VCaP (cell line): ENCODE measurements at regions not wholly inside any gene's neighbourhood (a gene's known extent, or its start where the extent isn't known, plus 50 kb on each side); places are given as distances from the start of the nearest gene placed in this dataset.
"Not testable (repeated sequence)": the region's sequence is repeated elsewhere in the genome, so short reads cannot be mapped to it uniquely, and the experiment has no call there.

Experiments used
- H3K27ac ChIP-seq: fragments of 450-650 bp; 2 replicates; pipeline ENCODE4 v1.5.1; 2017
- CTCF ChIP-seq: fragments of 450-650 bp; conservative IDR thresholded peaks from 2 replicates; pipeline ENCODE4 v1.5.1; 2017; ENCODE audit warnings: mild to moderate bottlenecking, moderate library complexity

- H3K27ac ChIP-seq: no peak overlapping the region
- TF ChIP-seq CTCF: no peak
These were observed 114.6 kb downstream of the TNFSF18 start for GRCh38 chr1:172936088-172936645.

GRCh38 chr1:172938681-172939080 lies 112.1 kb downstream of the TNFSF18 start:
- no peak overlapping the region for H3K27ac ChIP-seq
- no peak for TF ChIP-seq CTCF

DNA sequence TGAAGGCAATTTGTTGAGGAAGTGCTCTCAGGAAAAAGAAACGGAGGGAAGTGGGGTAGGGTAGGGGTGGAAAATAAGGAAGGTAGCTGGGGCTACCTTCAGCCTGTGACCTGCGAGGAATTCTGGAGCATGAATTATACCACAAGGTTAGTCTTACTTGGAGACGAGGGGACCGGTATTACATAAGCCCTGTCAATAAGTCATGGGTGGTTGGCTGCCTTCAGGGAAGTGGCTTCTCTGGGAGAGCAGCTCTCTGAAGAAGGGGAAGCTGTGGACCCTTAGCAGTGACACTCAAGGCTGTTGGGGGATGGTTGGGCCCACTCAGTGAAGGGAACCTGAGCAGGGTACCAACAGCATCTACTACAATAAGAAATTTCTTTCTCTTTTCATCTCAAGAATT lies 111.3 kb downstream of the TNFSF18 start:
- no peak overlapping the region for H3K27ac ChIP-seq
- TF ChIP-seq CTCF: no peak

DNA sequence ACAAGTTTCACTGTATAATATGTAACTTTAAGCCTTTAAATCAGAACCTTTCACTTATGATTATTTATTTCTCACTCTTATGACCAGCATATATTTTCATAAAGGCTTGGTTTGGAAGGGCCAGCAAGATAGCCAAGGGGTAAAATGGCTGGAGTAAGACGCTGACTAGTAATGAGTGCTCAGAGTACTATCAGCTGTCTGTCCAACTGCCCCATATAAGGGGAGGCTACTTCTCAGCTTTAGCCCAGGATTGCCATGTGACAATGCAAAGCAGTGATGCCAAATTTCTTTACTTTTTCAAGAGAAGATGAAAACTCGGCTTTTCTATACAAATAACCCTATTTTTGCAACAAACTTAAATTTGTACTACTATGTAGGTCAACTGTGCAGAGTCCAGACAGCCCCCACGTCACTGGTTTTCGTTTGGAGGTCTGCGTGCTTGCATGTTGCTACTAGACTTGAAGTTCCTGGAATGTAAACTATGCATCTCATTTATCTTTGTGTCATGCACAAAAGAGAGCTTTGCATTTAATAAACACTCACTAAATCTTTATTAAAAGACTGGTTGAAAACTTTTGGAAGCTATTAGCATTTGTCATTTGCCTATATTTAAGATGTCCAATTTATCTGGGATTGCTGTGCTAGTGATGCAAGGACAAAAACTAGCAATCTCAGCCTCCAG lies 110.4 kb downstream of the TNFSF18 start:
- no peak overlapping the region for H3K27ac ChIP-seq

GRCh38 chr1:172941471-172941870 lies 109.3 kb downstream of the TNFSF18 start:
- TF ChIP-seq CTCF: no peak
- no peak overlapping the region for H3K27ac ChIP-seq

More for the DNA sequence above, 110.4 kb downstream of the TNFSF18 start:
- no peak for TF ChIP-seq CTCF

DNA sequence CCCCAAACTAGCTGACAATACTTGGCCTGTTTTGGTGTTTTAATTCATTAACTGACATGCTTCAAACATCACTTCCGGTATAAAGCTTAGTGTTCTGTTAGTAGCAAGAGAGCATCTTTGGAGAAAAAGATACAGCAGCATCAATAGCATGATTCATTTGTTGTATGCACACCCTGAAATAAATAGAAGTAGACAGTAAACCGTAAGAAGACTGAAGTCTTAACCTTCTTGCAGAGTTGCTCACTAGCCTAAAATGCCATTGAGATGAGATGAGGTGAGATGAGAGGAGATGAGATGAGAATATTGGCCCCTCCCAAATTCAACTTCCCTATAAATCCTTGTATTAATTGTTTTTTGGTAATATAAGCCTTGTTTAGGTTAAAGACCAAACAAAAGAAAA lies 108.8 kb downstream of the TNFSF18 start:
- no peak overlapping the region for H3K27ac ChIP-seq

DNA sequence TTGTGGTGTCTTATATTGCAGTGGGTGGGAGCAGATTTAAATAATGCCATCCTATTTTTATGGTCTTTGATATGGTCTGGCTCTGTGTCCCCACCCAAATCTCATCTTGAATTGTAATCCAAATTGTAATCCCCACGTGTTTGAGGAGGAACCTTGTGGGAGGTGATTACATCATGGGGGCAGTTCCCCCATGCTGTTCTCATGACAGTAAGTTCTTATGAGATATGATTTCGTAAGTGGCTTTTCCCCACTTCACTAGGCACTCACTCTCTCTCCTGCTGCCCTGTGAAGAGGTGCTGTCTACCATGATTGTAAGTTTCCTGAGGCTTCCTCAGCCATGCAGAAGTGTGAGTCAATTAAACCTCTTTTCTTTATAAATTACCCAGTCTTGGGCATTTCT lies 107.6 kb downstream of the TNFSF18 start:
- H3K27ac ChIP-seq: not testable (repeated sequence)

More for the DNA sequence above, 108.8 kb downstream of the TNFSF18 start:
- TF ChIP-seq CTCF: no peak

DNA sequence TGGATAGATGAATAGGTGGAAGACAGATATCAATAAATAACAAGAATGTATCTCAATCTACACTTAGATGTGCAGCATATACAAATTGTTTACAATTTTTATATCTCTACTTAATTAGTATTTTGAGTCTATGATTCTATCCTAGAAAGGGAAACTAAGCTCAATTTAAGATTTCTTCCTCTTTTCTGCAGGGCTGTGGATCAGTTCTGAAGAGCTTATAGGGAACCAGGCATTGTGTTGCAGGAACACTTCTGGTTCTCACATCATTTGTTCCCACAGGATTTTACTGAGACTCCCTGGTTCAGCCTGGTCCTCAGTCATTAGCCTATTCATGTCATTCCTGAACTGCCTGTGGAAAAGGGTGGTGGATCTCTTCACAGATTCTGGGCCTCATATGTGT lies 105.8 kb downstream of the TNFSF18 start:
- H3K27ac ChIP-seq: no peak overlapping the region
- TF ChIP-seq CTCF: no peak
